GM12878 (cell line): ENCODE measurements at regions not wholly inside any gene's neighbourhood (a gene's known extent, or its start where the extent isn't known, plus 50 kb on each side); places are given as distances from the start of the nearest gene placed in this dataset.

Experiments used
- ATAC-seq: fragments of 200-7000 bp; cut with Tn5 transposase; 3 replicates; pipeline ENCODE4 v1.9.1; 2020; ENCODE audit warnings: mild to moderate bottlenecking, moderate library complexity
- BruUV-seq: library from RNA; stranded (reverse); fragments of 400-500 nt; replicated peaks from 2 replicates; lab custom pipeline; 2021; lab: Mats Ljungman, UMichigan
- CTCF ChIA-PET: fragments of 300-600 bp; sonication (Branson Sonifier 250); formaldehyde crosslinking; extraction: SDS; loops from one replicate; lab custom pipeline; 2021; ENCODE audit warnings: inconsistent platforms; lab: Yijun Ruan, JAX
- POLR2A ChIA-PET: fragments of 350-600 bp; formaldehyde crosslinking; extraction: SDS; loops from one replicate; lab custom pipeline; 2021; ENCODE audit warnings: inconsistent platforms; lab: Charles Lee
- RAD21 ChIA-PET: fragments of 300-600 bp; sonication (Branson Sonifier 250); formaldehyde crosslinking; loops from one replicate; lab custom pipeline; 2023; ENCODE audit warnings: antibody characterized with exemption; ENCODE audit not compliant: unreplicated experiment; lab: Charles Lee
- SMC1A ChIA-PET: fragments of 300-600 bp; sonication (Branson Sonifier 250); formaldehyde crosslinking; loops from one replicate; lab custom pipeline; 2023; ENCODE audit not compliant: unreplicated experiment, uncharacterized antibody; lab: Charles Lee
- DNase-seq: peaks from one replicate; pipeline ENCODE4 v3.0.0-alpha.2; 2011; ENCODE audit warnings: low read depth, low spot score
- FAIRE-seq: peaks from 3 replicates; lab custom pipeline; 2011; peaks lifted over from hg19 to GRCh38; lab: Jason Lieb, UNC
- H2AFZ ChIP-seq: 2 replicates; pipeline ENCODE4 v1.6.0; 2011; ENCODE audit warnings: low read depth, low read length, control low read depth; ENCODE audit not compliant: control insufficient read depth
- H3K27ac ChIP-seq: 2 replicates; pipeline ENCODE4 v1.5.1; 2011; ENCODE audit warnings: control low read depth; ENCODE audit not compliant: control insufficient read depth, insufficient read depth
- H3K27me3 ChIP-seq, 2 experiments: replicated peaks in 1 of 2; 2 replicates each; pipeline versions ENCODE4 v1.6.0 to v1.6.1; 2011; ENCODE audit warnings: low read length in 1 of 2; ENCODE audit not compliant: control insufficient read depth in 2 of 2, insufficient read depth in 2 of 2
- H3K36me3 ChIP-seq, 2 experiments: 2 replicates each; pipeline ENCODE4 v1.5.1; 2011; ENCODE audit warnings: low read length in 1 of 2; ENCODE audit not compliant: control insufficient read depth in 2 of 2, insufficient read depth in 2 of 2
- H3K4me1 ChIP-seq: 2 replicates; pipeline ENCODE4 v1.6.1; 2011; ENCODE audit warnings: mild to moderate bottlenecking, low read length, moderate library complexity, mixed read lengths; ENCODE audit not compliant: control insufficient read depth, insufficient read depth
- H3K4me2 ChIP-seq: 2 replicates; pipeline ENCODE4 v1.6.0; 2011; ENCODE audit warnings: control low read depth; ENCODE audit not compliant: control insufficient read depth, insufficient read depth
- H3K4me3 ChIP-seq: fragments of 200-600 bp; sonication (generic); 2 replicates; pipeline ENCODE4 v1.5.1; 2016
- H3K79me2 ChIP-seq: 2 replicates; pipeline ENCODE4 v1.6.0; 2011; ENCODE audit warnings: low read length; ENCODE audit not compliant: control insufficient read depth, insufficient read depth
- H3K9ac ChIP-seq: 2 replicates; pipeline ENCODE4 v1.8.0; 2011; ENCODE audit warnings: low read length, control low read depth, mixed read lengths; ENCODE audit not compliant: control insufficient read depth, insufficient read depth
- H3K9me3 ChIP-seq: replicated peaks from 3 replicates; pipeline ENCODE4 v1.5.1; 2011; ENCODE audit warnings: mild to moderate bottlenecking, low read length; ENCODE audit not compliant: control insufficient read depth, insufficient read depth
- H4K20me1 ChIP-seq: 2 replicates; pipeline ENCODE4 v1.6.0; 2011; ENCODE audit not compliant: control insufficient read depth, insufficient read depth
- EP300 ChIP-seq, 2 experiments: fragments of 150-350 bp in 1 of 2; IDR thresholded peaks; 2 replicates each; pipeline ENCODE4 v1.6.1; 2011 to 2012; ENCODE audit warnings: low read depth in 2 of 2, low read length in 2 of 2, borderline replicate concordance in 1 of 2, improper control_type of control experiment in 1 of 2, inconsistent platforms in 1 of 2; ENCODE audit not compliant: control insufficient read depth in 1 of 2
- ETV6 ChIP-seq, 2 experiments: fragments of 450-650 bp in 1 of 2; IDR thresholded peaks in 1 of 2; conservative IDR thresholded peaks in 1 of 2; 2 replicates each; pipeline ENCODE4 v1.6.1; 2014; ENCODE audit warnings: antibody characterized with exemption in 1 of 2, borderline replicate concordance in 1 of 2, low read depth in 1 of 2, mild to moderate bottlenecking in 1 of 2, moderate library complexity in 1 of 2
- FOXK2 ChIP-seq: fragments of 450-650 bp; IDR thresholded peaks from 2 replicates; pipeline ENCODE4 v1.6.1; 2017; ENCODE audit warnings: mild to moderate bottlenecking, moderate library complexity
- HCFC1 ChIP-seq: fragments of 150-350 bp; IDR thresholded peaks from 2 replicates; pipeline ENCODE4 v1.6.1; 2014; ENCODE audit warnings: low read length
- HDAC2 ChIP-seq: fragments of 200-600 bp; sonication (generic); IDR thresholded peaks from 2 replicates; pipeline ENCODE4 v1.6.1; 2017
- HDAC6 ChIP-seq: fragments of 200-600 bp; sonication (generic); IDR thresholded peaks from one replicate; pipeline ENCODE4 v1.8.0; 2017; ENCODE audit warnings: antibody characterized with exemption; ENCODE audit not compliant: unreplicated experiment
- IKZF2 ChIP-seq, 2 experiments: fragments of 450-650 bp; IDR thresholded peaks; 2 replicates each; pipeline ENCODE4 v1.6.1; 2017; ENCODE audit warnings: mild to moderate bottlenecking in 2 of 2, moderate library complexity in 2 of 2
- KLF5 ChIP-seq: fragments of 450-650 bp; IDR thresholded peaks from 2 replicates; pipeline ENCODE4 v1.6.1; 2014; ENCODE audit warnings: mild to moderate bottlenecking; ENCODE audit not compliant: partially characterized antibody
- MYB ChIP-seq: fragments of 150-350 bp; IDR thresholded peaks from 2 replicates; pipeline ENCODE4 v1.6.1; 2014; ENCODE audit warnings: mild to moderate bottlenecking, low read depth, low read length, borderline replicate concordance
- NKRF ChIP-seq: fragments of 450-650 bp; conservative IDR thresholded peaks from 2 replicates; pipeline ENCODE4 v1.6.1; 2017; ENCODE audit warnings: mild to moderate bottlenecking, moderate library complexity
- RCOR1 ChIP-seq: conservative IDR thresholded peaks from 2 replicates; pipeline ENCODE4 v1.6.1; 2012; ENCODE audit warnings: low read depth, low read length, improper control_type of control experiment
- SMARCA5 ChIP-seq: fragments of 450-650 bp; IDR thresholded peaks from 2 replicates; pipeline ENCODE4 v1.6.1; 2017; ENCODE audit warnings: mild to moderate bottlenecking
- STAT3 ChIP-seq: IDR thresholded peaks from 2 replicates; pipeline ENCODE4 v1.6.1; 2011; ENCODE audit warnings: low read depth, low read length, improper control_type of control experiment
- ZSCAN29 ChIP-seq: fragments of 450-650 bp; IDR thresholded peaks from 2 replicates; pipeline ENCODE4 v1.6.1; 2017; ENCODE audit warnings: mild to moderate bottlenecking, moderate library complexity
- WGBS: methylation state at CpG from one replicate; pipeline ENCODE4 v1.1.6; 2016; ENCODE audit warnings: low lambda C conversion rate; ENCODE audit not compliant: insufficient replicate concordance, insufficient coverage; ENCODE audit errors: missing lambda C conversion rate; 5-methylcytosine and 5-hydroxymethylcytosine counted together
- in situ Hi-C: fragments of 300-500 bp; cut with MboI; formaldehyde crosslinking; loops from 9 replicates; pipeline ENCODE4 v1.14.3; 2018; ENCODE audit warnings: mixed read lengths
- intact Hi-C: fragments of 100-400 bp; cut with micrococcal nuclease; formaldehyde crosslinking; loops from one replicate; pipeline ENCODE4 v1.14.2; 2022; ENCODE audit not compliant: unreplicated experiment
- TF ChIP-seq, protein P1 (sequence below): fragments of 450-650 bp; IDR thresholded peaks from 2 replicates; pipeline ENCODE4 v1.6.1; 2017; ENCODE audit warnings: low read depth, mild to moderate bottlenecking, moderate library complexity
- TF ChIP-seq, protein P2 (sequence below): fragments of 150-350 bp; IDR thresholded peaks from 2 replicates; pipeline ENCODE4 v1.6.1; 2014; ENCODE audit warnings: mild to moderate bottlenecking, low read depth, low read length

- CTCF ChIA-PET = no interaction called here
- DNase-seq (no peak), ATAC-seq (no peak)
- Histone ChIP-seq H3K9me3 (no peaks in the 10 kb centered on the region), H3K4me3 (no peak overlapping the region), H3K4me2 (no peak overlapping the region), H3K4me1 (no peaks in the 10 kb centered on the region), H3K27me3 (no peaks in the 10 kb centered on the region; a peak in 1 of 4 replicates)
- in situ Hi-C loops = no loop called here
- POLR2A ChIA-PET = no interaction called here
- WGBS = 0% methylated on average over 4 of the region's 4 CpGs
- TF ChIP-seq STAT3 = no peak
- TF ChIP-seq FOXK2 = no peak
- no peak for TF ChIP-seq SMARCA5
- no peak for TF ChIP-seq ZSCAN29
- no peak for TF ChIP-seq IKZF2 (IDR thresholded peaks at IDR 0.05)
- TF ChIP-seq HCFC1 = no peak
- TF ChIP-seq MYB = no peak
- TF ChIP-seq HDAC2 = no peak
- TF ChIP-seq ETV6 (conservative IDR thresholded peaks at IDR 0.05 in 1 of 2, IDR thresholded peaks at IDR 0.05 in 1 of 2; ENCODE audit: borderline replicate concordance in 1 of 2, low read depth in 1 of 2) = no peak
- TF ChIP-seq, protein P1, sequence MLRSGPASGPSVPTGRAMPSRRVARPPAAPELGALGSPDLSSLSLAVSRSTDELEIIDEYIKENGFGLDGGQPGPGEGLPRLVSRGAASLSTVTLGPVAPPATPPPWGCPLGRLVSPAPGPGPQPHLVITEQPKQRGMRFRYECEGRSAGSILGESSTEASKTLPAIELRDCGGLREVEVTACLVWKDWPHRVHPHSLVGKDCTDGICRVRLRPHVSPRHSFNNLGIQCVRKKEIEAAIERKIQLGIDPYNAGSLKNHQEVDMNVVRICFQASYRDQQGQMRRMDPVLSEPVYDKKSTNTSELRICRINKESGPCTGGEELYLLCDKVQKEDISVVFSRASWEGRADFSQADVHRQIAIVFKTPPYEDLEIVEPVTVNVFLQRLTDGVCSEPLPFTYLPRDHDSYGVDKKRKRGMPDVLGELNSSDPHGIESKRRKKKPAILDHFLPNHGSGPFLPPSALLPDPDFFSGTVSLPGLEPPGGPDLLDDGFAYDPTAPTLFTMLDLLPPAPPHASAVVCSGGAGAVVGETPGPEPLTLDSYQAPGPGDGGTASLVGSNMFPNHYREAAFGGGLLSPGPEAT = no peak
- no peak for TF ChIP-seq EP300 (IDR thresholded peaks at IDR 0.05; ENCODE audit: borderline replicate concordance in 1 of 2, control insufficient read depth in 1 of 2, low read depth in 2 of 2, low read length in 2 of 2)
- TF ChIP-seq NKRF = no peak
- TF ChIP-seq RCOR1 = no peak
- TF ChIP-seq, protein P2, sequence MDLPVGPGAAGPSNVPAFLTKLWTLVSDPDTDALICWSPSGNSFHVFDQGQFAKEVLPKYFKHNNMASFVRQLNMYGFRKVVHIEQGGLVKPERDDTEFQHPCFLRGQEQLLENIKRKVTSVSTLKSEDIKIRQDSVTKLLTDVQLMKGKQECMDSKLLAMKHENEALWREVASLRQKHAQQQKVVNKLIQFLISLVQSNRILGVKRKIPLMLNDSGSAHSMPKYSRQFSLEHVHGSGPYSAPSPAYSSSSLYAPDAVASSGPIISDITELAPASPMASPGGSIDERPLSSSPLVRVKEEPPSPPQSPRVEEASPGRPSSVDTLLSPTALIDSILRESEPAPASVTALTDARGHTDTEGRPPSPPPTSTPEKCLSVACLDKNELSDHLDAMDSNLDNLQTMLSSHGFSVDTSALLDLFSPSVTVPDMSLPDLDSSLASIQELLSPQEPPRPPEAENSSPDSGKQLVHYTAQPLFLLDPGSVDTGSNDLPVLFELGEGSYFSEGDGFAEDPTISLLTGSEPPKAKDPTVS = no peak
- TF ChIP-seq HDAC6 = no peak
- TF ChIP-seq KLF5 = no peak
- TF ChIP-seq, all 136 proteins: peak for 0
- H3K79me2 ChIP-seq = no peaks in the 10 kb centered on the region
- no peak overlapping the region for H2AFZ ChIP-seq
- intact Hi-C loops = no loop called here
- SMC1A ChIA-PET = interaction anchor here (0.6 to 1.3 kb wide), 2 partner anchors 18 to 478 kb away, joined by 3 to 4 read pairs; no protein-coding TSS in a partner anchor
- RAD21 ChIA-PET = no interaction called here
- no peak overlapping the region for H3K27ac ChIP-seq
- BruUV-seq = no TSS peak
- no peak for FAIRE-seq
- no peaks in the 10 kb centered on the region for H3K36me3 ChIP-seq
- H3K9ac ChIP-seq = no peak overlapping the region
- H4K20me1 ChIP-seq = no peaks in the 10 kb centered on the region
Observed at GRCh38 chr14:71812693-71813092, 119.5 kb upstream of the RGS6 start.
